ENCODE measurements at regions not wholly inside any gene's neighbourhood (a gene's known extent, or its start where the extent isn't known, plus 50 kb on each side); places are given as distances from the start of the nearest gene placed in this dataset.

- DNase-seq (ENCODE audit: low read depth) = no peak
Observed at GRCh38 chr12:32047357-32048212, 59.1 kb upstream of the BICD1 start.

GRCh38 chr12:32048791-32049190, 57.9 kb upstream of the BICD1 start:
- DNase-seq (ENCODE audit: low read depth) = no peak

- no peak for DNase-seq (ENCODE audit: low read depth)
Observed at GRCh38 chr12:32049956-32050355, 56.7 kb upstream of the BICD1 start.

- peak; percentile 96 for DNase-seq (ENCODE audit: low read depth)
Observed at GRCh38 chr12:32051511-32052211, 55.0 kb upstream of the BICD1 start.

GRCh38 chr12:32052212-32052713, 54.4 kb upstream of the BICD1 start:
- DNase-seq (ENCODE audit: low read depth) = no peak

DNA sequence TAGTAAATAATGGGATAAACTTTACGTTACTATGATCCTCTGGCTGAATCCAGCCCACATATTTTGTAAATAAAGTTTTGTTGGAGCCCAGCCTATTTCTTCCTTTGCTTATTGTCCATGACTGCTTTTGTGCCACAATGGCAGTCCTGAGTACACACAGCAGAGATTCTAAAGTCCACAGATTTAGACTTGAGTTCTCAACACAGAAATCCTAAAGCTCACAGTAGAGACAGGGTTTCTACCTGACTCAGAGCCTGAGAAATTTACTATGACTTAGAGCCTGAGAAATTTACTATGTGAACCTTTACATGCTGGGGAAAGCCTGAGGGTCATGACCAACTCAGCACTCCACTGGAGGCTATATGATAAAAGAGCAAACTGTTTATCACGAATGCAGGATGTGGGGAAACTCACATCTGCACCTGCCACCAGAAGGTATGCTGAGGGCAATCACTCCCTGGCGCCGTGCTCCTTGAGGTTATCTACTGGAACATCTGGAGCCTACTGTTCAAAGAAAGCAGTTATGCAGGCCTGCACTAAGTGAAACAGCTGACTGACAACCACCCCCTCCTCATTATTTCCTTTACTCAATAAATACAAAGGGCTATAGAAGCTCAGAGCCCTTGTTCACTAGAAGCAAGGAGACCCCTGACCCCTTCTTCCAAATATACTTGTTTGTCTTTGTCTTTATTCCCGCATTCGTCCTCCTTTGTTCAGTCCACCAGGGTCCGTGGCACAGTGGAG, 52.6 kb upstream of the BICD1 start:
- no peak for DNase-seq (ENCODE audit: low read depth)

Measured in HS-27A (cell line).